Eye (tissue), 1 donor: ENCODE measurements at regions not wholly inside any gene's neighbourhood (a gene's known extent, or its start where the extent isn't known, plus 50 kb on each side); places are given as distances from the start of the nearest gene placed in this dataset.
"Not testable (repeated sequence)": the region's sequence is repeated elsewhere in the genome, so short reads cannot be mapped to it uniquely, and the experiment has no call there.

Source experiments
- DNase-seq: peaks from one replicate; pipeline ENCODE4 v3.0.0-alpha.2; 2015

DNA sequence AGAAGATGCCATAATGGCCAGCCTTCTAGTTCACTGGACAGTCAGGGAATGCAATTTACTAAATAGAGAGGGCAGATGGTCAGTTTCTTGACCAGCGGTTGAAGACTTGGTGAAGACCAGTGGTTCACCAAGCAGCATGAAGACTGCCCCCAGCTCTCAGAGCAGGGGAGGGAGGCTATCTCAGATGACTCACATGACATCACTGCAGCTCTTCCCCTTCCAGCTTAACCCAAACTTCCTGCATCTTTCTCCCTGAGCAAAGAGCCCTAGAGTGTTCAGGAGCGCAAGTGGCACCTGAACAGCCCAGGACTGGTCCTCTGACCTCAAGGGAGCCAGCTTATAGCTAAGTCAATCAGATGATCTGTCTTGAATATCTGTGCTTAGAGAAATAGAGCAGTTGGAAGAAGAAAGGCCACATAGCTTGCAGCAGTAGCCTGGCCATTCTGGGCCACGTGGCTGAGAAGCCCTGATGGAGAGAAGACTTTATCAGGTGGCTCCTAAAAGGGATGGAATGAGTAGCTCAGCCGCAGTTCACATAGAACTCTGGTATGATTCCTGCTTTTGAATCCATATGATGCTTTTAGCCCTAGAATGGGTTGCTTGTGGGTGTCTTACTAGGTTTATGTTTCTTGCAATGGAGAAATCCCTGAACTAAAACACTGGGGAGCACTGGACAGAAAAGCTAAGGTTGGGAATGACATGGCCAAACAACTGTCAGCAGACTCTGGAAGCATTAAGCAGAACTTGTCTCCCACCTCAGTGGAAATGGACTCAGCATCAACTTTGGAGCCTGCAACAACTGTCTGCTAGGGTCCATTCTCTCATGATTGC is 392.1 kb upstream of the CCL2 start:
- no peak for DNase-seq

- peak; percentile 12 for DNase-seq
These were observed 390.3 kb upstream of the CCL2 start for GRCh38 chr17:33864758-33865229.

DNA sequence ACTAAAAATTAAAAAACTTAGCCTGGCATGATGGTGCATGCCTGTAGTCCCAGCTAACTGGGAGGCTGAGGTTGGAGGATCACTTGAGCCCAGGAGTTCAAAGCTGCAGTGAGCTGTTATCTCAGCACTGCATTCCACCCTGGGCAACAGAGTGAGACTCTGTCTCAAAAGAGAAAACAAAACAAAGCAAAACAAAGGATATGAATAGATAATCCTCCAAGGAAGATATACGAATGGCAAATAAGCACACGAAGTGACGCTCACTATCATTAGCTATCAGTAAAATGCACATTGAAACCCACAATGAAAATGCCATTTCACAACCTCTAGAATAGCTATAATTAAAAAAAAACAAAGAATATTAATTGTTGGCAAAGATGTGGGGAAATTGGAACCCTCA is 386.2 kb upstream of the CCL2 start:
- no peak for DNase-seq

DNA sequence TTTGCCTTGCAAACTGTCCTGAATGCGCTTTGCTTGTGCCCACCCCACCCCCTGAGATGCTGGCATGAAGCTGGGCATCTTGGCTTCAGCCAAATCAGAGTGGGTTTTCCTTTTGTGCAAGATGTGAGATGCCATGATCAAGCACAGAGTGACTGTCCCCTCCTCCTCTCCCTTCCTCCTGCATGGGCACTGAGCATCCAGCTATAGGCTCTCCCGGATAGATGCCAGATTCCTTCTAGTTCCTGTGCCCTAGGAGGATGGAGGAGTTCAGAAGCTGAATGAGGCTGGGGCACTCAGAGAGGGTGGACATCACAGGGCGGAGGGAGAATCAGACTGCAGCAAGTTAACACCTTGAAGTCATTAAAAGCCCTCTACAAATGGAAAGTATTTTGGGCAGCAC is 384.1 kb upstream of the CCL2 start:
- no peak for DNase-seq

DNA sequence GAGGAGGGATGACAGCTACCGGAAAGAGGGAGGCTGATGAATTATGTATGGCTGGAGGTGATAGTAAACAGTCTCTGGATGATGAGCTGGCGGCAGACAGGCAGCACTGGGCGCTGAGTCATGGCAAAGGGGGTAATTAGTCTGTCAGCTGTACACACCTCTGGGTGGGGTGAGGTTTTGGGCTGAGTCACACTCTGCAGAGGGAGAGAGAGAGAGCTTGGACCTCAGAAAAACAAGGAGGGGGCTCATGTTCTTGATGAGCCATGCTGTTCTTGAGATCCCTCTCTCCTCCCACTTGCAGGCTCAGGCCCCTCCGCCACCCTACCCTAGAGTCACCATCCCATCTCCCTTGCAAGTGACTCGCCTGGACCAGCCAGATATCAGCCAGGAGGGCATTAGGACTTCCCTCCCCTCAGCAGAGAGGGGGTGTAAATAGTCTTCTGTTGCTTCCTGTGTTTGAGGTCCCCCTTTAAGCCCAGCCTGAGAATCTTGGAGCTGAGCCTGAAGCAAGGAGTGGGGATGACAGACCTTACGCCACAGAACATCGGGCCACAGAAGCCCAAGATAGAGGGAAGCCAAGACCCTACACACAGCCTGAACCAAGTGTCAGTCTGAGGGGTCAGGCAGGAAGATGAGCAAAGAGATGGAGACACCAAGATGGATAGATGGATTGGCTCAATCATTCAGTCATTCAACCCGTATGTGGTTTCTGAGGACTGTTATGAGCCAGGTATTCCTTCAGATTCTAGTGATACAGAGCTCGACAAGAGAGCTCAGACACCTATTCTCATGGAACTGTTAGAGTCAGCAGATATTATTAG is 383.2 kb upstream of the CCL2 start:
- DNase-seq: no peak

DNA sequence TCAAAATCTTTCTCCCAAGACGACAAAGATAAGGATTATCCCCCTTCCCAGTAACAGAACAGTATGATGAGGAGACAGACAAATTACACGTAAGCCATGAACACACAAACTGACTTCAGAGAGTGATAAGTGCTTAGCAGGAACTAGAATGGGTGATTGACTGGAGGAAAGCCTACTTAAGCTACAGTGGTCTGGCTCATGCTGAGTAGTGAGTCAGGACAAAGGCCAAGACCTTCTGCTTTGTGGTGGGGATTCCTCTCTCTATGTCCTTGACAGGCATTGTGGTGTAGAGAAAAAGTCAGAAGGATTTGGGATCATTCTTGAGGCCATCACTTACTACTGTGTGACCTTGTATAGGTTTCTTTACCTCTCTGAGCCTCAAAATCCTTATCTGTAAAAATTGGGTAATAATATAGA is 381.9 kb upstream of the CCL2 start:
- no peak for DNase-seq

GRCh38 chr17:33874617-33875060 is 380.4 kb upstream of the CCL2 start:
- DNase-seq: no peak

- DNase-seq: no peak
These were observed 379.1 kb upstream of the CCL2 start for GRCh38 chr17:33875973-33876372.

GRCh38 chr17:33882273-33882672 is 372.8 kb upstream of the CCL2 start:
- not testable (repeated sequence) for DNase-seq

DNA sequence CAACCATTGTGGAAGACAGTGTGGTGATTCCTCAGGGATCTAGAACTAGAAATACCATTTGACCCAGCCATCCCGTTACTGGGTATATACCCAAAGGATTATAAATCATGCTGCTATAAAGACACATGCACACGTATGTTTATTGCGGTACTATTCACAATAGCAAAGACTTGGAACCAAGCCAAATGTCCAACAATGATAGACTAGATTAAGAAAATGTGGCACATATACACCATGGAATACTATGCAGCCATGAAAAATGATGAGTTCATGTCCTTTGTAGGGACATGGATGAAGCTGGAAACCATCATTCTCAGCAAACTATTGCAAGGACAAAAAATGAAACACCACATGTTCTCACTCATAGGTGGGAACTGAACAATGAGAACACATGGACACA is 372.4 kb upstream of the CCL2 start:
- DNase-seq: not testable (repeated sequence)

DNA sequence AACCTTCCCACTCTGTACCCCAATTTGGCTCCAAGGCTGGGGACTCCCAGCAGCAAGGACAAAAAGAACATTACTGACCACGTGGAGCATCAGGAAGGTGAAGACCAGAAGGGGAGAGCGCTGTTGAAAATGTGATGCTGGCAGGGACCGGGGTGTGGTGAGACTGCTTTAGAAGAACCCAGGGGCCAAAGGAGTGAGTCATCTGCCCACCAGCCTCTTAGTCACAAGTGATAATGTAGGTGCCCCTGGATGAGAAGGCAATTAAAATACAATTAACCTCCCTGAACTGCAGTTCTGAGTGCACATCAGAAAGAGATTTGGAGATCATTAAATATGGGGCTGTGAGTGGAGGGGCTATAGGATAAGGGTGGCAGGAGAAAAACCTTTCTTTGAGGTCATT is 366.6 kb upstream of the CCL2 start:
- no peak for DNase-seq

DNA sequence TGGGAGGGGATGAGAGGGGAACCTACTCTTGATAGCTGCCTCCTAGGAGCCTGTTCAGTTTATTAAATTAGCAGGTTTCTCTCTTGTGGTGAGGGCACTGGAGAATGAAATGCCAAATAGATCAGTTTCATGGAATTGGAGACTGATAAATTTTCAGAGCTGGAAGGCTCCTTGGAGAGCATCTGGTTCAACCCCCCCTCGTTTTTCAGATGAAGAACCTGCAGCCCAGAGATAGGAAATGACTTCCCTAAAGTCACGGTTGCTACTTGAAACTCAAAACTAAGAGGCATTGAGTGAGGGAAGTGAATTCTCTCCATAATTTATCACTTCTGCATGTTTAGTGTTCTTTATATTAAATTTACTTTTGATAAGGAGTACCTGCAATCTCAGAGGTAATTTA is 366.0 kb upstream of the CCL2 start:
- DNase-seq: no peak

GRCh38 chr17:33889766-33890165 is 365.3 kb upstream of the CCL2 start:
- no peak for DNase-seq

DNA sequence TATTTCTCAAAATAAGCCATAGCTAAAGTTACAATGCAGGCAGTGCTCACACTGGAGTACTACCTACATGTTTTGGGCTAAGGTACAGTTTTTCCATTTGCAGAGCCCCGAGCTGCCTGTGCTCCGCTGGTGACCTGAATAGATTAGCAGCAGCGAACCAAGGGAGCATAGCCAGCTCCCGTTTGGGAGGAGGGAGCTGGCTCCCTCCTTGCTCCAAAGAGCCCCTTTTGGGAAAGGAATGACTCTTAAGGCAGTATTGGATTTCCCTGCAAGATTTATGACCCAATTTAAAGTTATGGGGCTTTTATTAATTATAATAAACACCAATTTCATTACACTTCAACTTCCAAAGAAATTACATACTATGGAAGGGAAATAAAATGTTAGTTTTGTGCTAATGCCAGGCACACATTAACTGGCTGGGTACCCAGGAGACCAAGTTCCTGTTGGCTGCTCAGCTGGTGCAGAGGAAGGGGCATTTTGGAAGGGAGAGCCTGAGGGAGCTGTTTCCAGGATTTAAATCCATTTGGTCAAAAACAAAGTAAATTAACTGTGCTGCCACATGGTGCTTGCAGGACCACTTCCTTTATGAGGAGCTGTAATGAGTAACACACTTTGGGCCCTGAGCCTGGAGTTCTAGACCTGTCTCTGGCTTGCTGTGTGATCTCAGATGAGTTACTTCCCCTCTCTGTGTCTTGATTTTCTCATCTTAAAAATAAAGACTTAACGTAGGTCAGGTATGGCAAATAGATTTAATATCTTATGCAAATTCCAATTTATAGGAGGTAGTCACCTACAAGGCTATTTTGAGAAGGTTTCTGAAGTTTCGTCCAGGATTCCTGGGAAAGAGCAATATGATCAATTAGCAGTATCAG is 362.1 kb upstream of the CCL2 start:
- no peak for DNase-seq

DNA sequence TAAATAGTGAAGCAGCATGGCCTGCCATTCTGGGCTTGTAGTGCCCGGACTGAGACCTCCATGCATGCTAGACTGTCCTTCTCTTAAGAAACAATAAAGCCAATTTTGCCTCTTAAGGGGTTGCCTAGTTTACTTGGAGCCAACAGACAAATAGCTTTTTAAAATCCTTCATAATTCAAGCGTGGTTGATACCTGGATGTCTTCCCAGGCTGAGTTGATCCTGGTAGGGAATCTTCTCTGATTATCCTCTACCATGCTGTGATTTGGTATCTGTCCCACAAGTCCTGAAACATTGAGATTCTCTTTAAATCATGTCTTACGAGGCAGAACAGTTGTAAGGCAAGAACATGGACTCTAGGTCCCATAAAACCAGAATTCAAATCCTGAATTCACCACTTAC is 359.6 kb upstream of the CCL2 start:
- no peak for DNase-seq

- no peak for DNase-seq
These were observed 358.8 kb upstream of the CCL2 start for GRCh38 chr17:33896263-33896662.

- DNase-seq: no peak
These were observed 354.0 kb upstream of the CCL2 start for GRCh38 chr17:33901085-33901484.

DNA sequence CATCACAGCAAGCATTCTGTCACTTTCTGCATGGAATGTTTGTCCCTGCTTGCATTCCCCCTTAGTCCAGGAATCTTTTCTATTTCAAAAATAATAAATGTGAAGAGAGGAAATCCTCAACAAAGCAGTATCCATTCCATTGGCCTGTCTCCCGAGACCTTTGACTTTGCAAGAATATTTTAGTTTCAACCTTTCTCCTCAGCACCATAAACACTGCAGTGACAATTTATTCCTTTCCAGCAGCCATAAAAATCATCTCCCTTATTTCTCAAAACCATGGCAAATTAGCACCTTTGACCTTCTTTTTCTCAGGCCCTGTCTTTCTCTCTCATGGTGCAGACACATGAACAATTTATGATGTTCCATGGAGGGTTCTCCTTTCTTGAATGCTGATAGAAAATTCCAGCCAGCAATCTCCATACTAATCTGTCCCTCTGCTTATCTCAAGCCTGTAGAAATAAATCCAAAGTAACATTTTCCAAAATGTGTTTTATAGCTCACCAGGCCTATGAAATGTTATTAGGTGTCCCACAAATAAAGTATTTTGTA is 352.1 kb upstream of the CCL2 start:
- no peak for DNase-seq

- DNase-seq: no peak
These were observed 350.6 kb upstream of the CCL2 start for GRCh38 chr17:33904476-33904875.

DNA sequence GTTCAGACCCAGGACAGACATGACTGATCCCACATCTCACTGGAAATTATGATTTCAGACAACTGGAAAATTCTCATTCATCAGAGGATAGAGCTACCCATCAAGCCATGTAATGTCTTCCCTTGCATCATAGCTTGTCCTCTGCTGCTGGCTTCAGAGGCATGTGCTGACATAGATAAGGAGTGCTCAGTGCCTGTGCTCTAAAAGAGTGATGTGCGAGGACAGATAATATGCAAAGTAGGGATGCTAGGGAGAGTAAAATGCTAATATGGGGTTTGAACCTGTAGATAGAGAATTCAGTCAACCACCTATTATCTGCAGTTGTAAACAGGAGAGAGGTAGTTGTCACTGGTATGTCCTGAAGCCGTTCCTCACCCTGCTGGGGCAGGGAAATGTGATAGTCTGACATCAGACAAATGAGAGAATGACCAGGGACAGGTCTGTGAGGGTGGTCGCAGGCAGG is 349.7 kb upstream of the CCL2 start:
- DNase-seq: no peak

DNA sequence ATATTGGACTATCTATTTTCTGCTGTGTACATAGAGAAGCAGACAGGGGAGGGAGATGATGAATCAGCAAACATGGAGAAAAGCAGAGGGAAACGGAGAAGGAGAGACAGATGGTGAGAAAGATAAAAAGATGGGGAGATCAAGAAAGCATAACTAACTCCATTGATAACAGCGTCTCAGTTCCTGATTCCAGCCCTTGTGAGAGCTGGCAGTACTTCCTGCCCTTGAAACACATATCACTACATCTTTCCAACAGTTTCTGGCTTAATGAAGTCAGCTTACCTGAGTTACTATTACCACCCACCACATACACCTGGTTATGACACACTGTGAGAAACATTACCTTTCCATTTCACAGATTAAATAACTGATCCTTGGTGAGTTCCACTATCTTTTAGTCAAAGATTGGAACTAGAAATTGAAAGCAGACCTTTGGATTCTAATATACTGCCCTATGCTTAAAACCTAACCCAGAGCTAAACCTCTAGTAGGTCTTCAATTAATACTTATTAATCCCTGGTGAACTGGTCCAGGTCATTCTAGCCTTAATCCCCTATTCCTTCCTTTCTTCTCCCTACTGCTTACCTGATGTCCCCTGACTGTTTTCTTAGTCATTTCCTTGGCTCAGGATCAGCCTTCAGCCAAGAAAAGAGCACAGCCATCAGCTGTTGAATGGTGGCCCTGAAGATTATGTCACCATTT is 346.6 kb upstream of the CCL2 start:
- no peak for DNase-seq
